Spinal cord (tissue), 9 donors: ENCODE measurements at regions not wholly inside any gene's neighbourhood (a gene's known extent, or its start where the extent isn't known, plus 50 kb on each side); places are given as distances from the start of the nearest gene placed in this dataset.
A peak's percentile ranks its signal among the peaks of the same experiment; 100 is the strongest.
"Not testable (repeated sequence)": the region's sequence is repeated elsewhere in the genome, so short reads cannot be mapped to it uniquely, and the experiment has no call there.

Source experiments
- DNase-seq, 6 donors: peaks; one replicate each; pipeline versions ENCODE4 v3.0.0 to v3.0.0-alpha.2; 2013 to 2015; ENCODE audit warnings: low spot score in 6 of 6, low read depth in 4 of 6
- H3K27ac ChIP-seq: one replicate; pipeline ENCODE4 v1.5.1; 2013; ENCODE audit warnings: low read depth, low read length, control low read depth
- H3K27me3 ChIP-seq: one replicate; pipeline ENCODE4 v1.6.1; 2013; ENCODE audit warnings: low read length; ENCODE audit not compliant: control insufficient read depth, insufficient read depth
- H3K36me3 ChIP-seq: one replicate; pipeline ENCODE4 v1.6.1; 2013; ENCODE audit warnings: low read length; ENCODE audit not compliant: control insufficient read depth, insufficient read depth
- H3K4me1 ChIP-seq: one replicate; pipeline ENCODE4 v1.6.1; 2013; ENCODE audit warnings: low read length; ENCODE audit not compliant: control insufficient read depth, insufficient read depth
- H3K4me3 ChIP-seq: one replicate; pipeline ENCODE4 v1.5.1; 2013; ENCODE audit warnings: low read depth, low read length, control low read depth
- H3K9me3 ChIP-seq: one replicate; pipeline ENCODE4 v1.6.1; 2013; ENCODE audit warnings: low read length; ENCODE audit not compliant: control insufficient read depth, insufficient read depth
- WGBS: methylation state at CpG from one replicate; pipeline ENCODE4 v1.1.5; 2013; ENCODE audit warnings: missing lambda C conversion rate; ENCODE audit not compliant: insufficient coverage; 5-methylcytosine and 5-hydroxymethylcytosine counted together
- donor health status: healthy.

- H3K9me3 ChIP-seq = no peaks in the 10 kb centered on the region
- no peaks in the 10 kb centered on the region for H3K27me3 ChIP-seq
- no peak overlapping the region for H3K4me3 ChIP-seq
- no peak for DNase-seq
- H3K36me3 ChIP-seq = no peaks in the 10 kb centered on the region
- 88% methylated on average over 1 of the region's 1 CpG for WGBS
- H3K27ac ChIP-seq = no peak overlapping the region
- no peaks in the 10 kb centered on the region for H3K4me1 ChIP-seq
These were observed 824.4 kb downstream of the EPHA4 start for GRCh38 chr2:220747736-220748135.

DNA sequence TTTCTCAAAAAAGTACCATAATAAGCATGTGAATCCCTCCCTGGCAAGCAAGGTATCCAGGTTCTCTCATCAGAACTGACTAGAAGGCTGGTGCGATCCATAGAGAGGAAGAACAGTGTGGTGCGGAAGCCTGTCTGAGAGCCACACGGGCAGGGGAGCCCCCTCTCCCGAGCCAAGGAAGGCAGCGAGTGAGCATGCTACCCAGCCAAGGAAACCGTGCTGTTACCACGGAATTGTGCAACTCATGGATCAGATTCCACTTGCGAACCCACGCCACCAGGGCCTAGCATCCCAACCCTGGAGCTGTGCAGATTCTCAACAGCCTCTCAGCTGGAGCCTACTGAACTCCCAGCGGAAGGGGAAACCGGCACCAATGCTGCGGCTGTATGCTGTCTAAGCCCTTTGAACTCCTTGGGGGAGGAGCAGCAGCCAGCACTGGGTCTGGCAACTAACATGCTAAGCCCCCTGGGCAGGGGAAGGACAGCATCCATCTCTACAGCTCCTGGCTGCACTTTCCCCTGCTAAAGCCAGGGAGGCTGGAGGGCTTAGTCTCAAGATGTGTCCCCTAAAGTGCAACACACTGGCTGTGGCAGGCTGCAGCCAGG is 823.1 kb downstream of the EPHA4 start:
- Histone ChIP-seq H3K9me3 (no peaks in the 10 kb centered on the region), H3K4me3 (no peak overlapping the region), H3K4me1 (no peaks in the 10 kb centered on the region), H3K27ac (no peak overlapping the region), H3K27me3 (no peaks in the 10 kb centered on the region), H3K36me3 (no peaks in the 10 kb centered on the region)
- DNase-seq = no peak
- WGBS = 55% methylated on average over 12 of the region's 12 CpGs

DNA sequence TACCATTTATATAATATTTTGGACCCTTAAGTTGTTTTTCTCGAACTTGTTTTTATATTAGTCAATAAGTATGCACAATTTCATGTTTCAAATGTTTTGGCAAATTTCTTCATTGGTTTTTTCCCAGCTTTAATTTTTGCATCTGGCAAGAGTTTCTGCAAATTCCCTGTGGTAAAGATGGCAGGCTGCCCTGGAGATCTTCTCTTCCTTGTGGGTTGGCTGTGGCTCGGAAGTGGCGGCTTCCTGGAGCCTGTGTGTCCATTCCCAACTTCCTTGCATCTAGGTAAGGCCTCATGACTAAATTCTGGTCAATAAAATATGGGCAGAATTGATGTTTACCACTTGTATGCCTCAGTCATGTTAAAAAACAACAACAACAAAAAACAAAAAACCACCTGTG is 818.6 kb downstream of the EPHA4 start:
- no peaks in the 10 kb centered on the region for H3K36me3 ChIP-seq
- H3K9me3 ChIP-seq = no peaks in the 10 kb centered on the region
- H3K27ac ChIP-seq = no peak overlapping the region
- H3K4me1 ChIP-seq = no peaks in the 10 kb centered on the region
- no CpG with 5 or more reads among the region's 3 CpGs for WGBS
- no peaks in the 10 kb centered on the region for H3K27me3 ChIP-seq
- no peak overlapping the region for H3K4me3 ChIP-seq
- DNase-seq = no peak

DNA sequence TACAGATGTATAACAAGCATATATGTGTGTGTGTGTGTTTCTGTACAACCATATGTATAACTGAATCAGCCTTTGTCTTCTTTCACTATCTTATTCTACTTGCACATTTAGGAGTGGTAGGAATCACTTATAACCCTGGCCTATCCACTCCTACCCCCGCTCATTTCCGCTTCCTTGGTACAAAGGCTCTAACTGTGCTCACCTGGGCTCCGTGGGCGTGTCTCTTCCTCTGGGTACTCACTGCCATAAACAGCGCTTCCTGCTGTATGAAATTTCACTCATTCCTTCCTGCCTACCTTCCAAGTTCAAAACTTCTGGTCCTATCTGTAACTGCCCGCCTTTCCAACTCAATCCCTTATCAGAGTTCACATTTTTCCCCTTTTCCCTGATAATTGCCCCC is 815.5 kb downstream of the EPHA4 start:
- Histone ChIP-seq H3K27me3 (no peaks in the 10 kb centered on the region), H3K9me3 (no peaks in the 10 kb centered on the region), H3K4me3 (no peak overlapping the region), H3K36me3 (no peaks in the 10 kb centered on the region), H3K27ac (no peak overlapping the region), H3K4me1 (no peaks in the 10 kb centered on the region)
- DNase-seq = no peak
- WGBS = 94% methylated on average over 6 of the region's 6 CpGs

- H3K36me3 ChIP-seq, H3K27me3 ChIP-seq, H3K4me3 ChIP-seq, H3K27ac ChIP-seq, H3K4me1 ChIP-seq, H3K9me3 ChIP-seq, DNase-seq: not testable (repeated sequence)
- no CpG with 5 or more reads among the region's 5 CpGs for WGBS
These were observed 813.7 kb downstream of the EPHA4 start for GRCh38 chr2:220758376-220758775.

- no peak for DNase-seq
- Histone ChIP-seq H3K36me3 (no peaks in the 10 kb centered on the region), H3K4me1 (no peaks in the 10 kb centered on the region), H3K27ac (no peak overlapping the region), H3K9me3 (peaks cover 2% of the 10 kb centered on the region), H3K27me3 (no peaks in the 10 kb centered on the region), H3K4me3 (no peak overlapping the region)
- WGBS = 90% methylated on average over 2 of the region's 5 CpGs
These were observed 807.9 kb downstream of the EPHA4 start for GRCh38 chr2:220764171-220764570.

- H3K4me3 ChIP-seq = no peak overlapping the region
These were observed 804.4 kb downstream of the EPHA4 start for GRCh38 chr2:220767591-220768255.

DNA sequence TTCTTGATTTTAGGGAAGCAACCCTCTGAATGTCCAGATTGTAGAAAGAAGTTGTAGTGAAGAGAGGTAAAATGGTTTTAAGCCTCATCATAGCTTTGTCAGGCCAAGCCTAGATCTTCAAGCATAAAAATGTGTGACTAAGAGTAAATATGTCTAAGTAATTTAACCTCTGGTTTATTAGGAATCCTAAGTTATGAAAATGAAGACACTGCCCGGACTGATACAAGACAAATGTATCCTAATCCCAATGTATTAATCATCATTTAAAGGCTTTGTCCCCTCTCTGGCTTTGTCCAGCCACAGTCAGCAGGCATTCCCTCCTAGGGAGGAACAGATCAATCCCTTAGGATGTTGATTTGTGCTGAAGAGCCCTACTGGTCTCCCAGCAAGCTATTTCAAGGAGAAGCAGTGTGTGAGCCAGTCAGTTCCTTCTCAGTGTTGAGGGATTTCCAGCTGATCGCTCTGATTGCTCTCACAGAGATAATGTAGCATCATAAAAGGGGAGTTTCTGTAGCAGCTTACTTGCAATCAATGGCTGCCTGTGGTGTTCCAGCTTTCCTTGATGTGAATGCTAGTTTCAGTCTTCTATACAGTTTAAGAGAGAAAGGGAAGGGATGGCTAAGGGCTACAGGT is 796.1 kb downstream of the EPHA4 start:
- Histone ChIP-seq H3K4me1 (no peaks in the 10 kb centered on the region), H3K9me3 (peaks cover 2% of the 10 kb centered on the region), H3K36me3 (no peaks in the 10 kb centered on the region), H3K27me3 (no peaks in the 10 kb centered on the region), H3K4me3 (no peak overlapping the region), H3K27ac (no peak overlapping the region)
- 29% methylated on average over 1 of the region's 2 CpGs for WGBS
- peak in 1 of 6 donors; percentile 76 for DNase-seq

More at GRCh38 chr2:220767591-220768255, 804.4 kb downstream of the EPHA4 start:
- Histone ChIP-seq H3K27ac (no peak overlapping the region), H3K27me3 (no peaks in the 10 kb centered on the region), H3K36me3 (no peaks in the 10 kb centered on the region), H3K9me3 (peaks cover 2% of the 10 kb centered on the region), H3K4me1 (no peaks in the 10 kb centered on the region)
- WGBS = 77% methylated on average over 1 of the region's 3 CpGs
- peak in 2 of 6 donors; percentile 51 to 82 for DNase-seq

DNA sequence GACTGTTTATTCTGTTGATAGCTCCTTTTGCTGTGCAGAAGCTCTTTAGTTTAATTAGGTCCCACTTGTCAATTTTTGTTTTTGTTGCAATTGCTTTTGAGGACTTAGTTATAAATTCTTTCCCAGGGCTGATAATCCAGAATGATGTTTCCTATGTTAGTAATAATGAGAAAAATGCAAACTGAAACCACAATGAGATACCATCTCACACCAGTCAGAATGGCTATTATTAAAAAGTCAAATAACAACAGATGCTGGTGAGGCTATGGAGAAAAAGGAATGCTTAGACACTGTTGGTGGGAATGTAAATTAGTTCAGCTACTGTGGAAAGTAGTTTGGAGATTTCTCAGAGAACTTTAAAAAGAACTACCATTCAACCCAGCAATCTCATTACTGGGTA is 793.0 kb downstream of the EPHA4 start:
- H3K9me3 ChIP-seq, H3K27me3 ChIP-seq, DNase-seq, H3K4me1 ChIP-seq, H3K4me3 ChIP-seq, H3K36me3 ChIP-seq, H3K27ac ChIP-seq: not testable (repeated sequence)

- no CpG with 5 or more reads among the region's 1 CpG for WGBS
These were observed 792.6 kb downstream of the EPHA4 start for GRCh38 chr2:220779511-220779910.

More at GRCh38 chr2:220779511-220779910, 792.6 kb downstream of the EPHA4 start:
- Histone ChIP-seq H3K4me1 (no peaks in the 10 kb centered on the region), H3K9me3 (peaks cover 2% of the 10 kb centered on the region), H3K36me3 (no peaks in the 10 kb centered on the region), H3K27me3 (no peaks in the 10 kb centered on the region), H3K4me3 (no peak overlapping the region), H3K27ac (no peak overlapping the region)
- DNase-seq = no peak
